GM23338 (cell line): ENCODE measurements at regions not wholly inside any gene's neighbourhood (a gene's known extent, or its start where the extent isn't known, plus 50 kb on each side); places are given as distances from the start of the nearest gene placed in this dataset.

Source experiments
- ATAC-seq: fragments of 200-7000 bp; cut with Tn5 transposase; 3 replicates; pipeline ENCODE4 v1.9.1; 2020
- DNase-seq: peaks from one replicate; pipeline ENCODE4 v3.0.0-alpha.2; 2015; ENCODE audit warnings: low spot score
- H2AFZ ChIP-seq: fragments of 200-600 bp; sonication (generic); 2 replicates; pipeline ENCODE4 v1.8.0; 2016; ENCODE audit warnings: antibody characterized with exemption, mild to moderate bottlenecking, moderate library complexity
- H3F3A ChIP-seq: fragments of 200-600 bp; sonication (generic); replicated peaks from 2 replicates; pipeline ENCODE4 v1.8.0; 2017; ENCODE audit warnings: antibody characterized with exemption, mixed run types, low read depth
- H3K27ac ChIP-seq: fragments of 200-600 bp; sonication (generic); 2 replicates; pipeline ENCODE4 v1.6.1; 2016; ENCODE audit warnings: low read depth
- H3K27me3 ChIP-seq: fragments of 200-600 bp; sonication (generic); 2 replicates; pipeline ENCODE4 v1.8.0; 2016; ENCODE audit warnings: mild to moderate bottlenecking, mixed run types, moderate library complexity; ENCODE audit not compliant: insufficient read depth
- H3K36me3 ChIP-seq: fragments of 200-600 bp; sonication (generic); 2 replicates; pipeline ENCODE4 v1.8.0; 2016; ENCODE audit warnings: mild to moderate bottlenecking; ENCODE audit not compliant: insufficient read depth
- H3K4me1 ChIP-seq: fragments of 200-600 bp; sonication (generic); 2 replicates; pipeline ENCODE4 v1.8.0; 2016; ENCODE audit warnings: mild to moderate bottlenecking, moderate library complexity; ENCODE audit not compliant: insufficient read depth
- H3K4me2 ChIP-seq: fragments of 200-600 bp; sonication (generic); 2 replicates; pipeline ENCODE4 v1.7.1; 2017; ENCODE audit warnings: mixed run types
- H3K4me3 ChIP-seq: fragments of 200-600 bp; sonication (generic); 2 replicates; pipeline ENCODE4 v1.6.1; 2016; ENCODE audit warnings: mixed run types
- H3K79me2 ChIP-seq: fragments of 200-600 bp; sonication (generic); replicated peaks from 2 replicates; pipeline ENCODE4 v1.8.0; 2017; ENCODE audit warnings: mild to moderate bottlenecking; ENCODE audit not compliant: insufficient read depth
- H3K9me2 ChIP-seq: fragments of 200-600 bp; sonication (generic); 2 replicates; pipeline ENCODE4 v1.8.0; 2017; ENCODE audit not compliant: insufficient read depth
- H4K20me1 ChIP-seq: fragments of 200-600 bp; sonication (generic); replicated peaks from 2 replicates; pipeline ENCODE4 v1.8.0; 2017; ENCODE audit warnings: mild to moderate bottlenecking; ENCODE audit not compliant: insufficient read depth
- H3K27ac Mint-ChIP-seq: 2 replicates; pipeline ENCODE4 v1.8.0; 2020; ENCODE audit warnings: inconsistent platforms, mild to moderate bottlenecking, moderate library complexity, mixed read lengths
- H3K27me3 Mint-ChIP-seq: 3 replicates; pipeline ENCODE4 v1.8.0; 2022; ENCODE audit warnings: low read depth, mild to moderate bottlenecking, moderate library complexity, mixed read lengths, inconsistent platforms; ENCODE audit not compliant: insufficient read depth, poor library complexity
- H3K36me3 Mint-ChIP-seq: 3 replicates; pipeline ENCODE4 v1.8.0; 2021; ENCODE audit warnings: low read depth, mild to moderate bottlenecking, inconsistent platforms, moderate library complexity, mixed read lengths
- H3K4me1 Mint-ChIP-seq: 3 replicates; pipeline ENCODE4 v1.8.0; 2020; ENCODE audit warnings: mild to moderate bottlenecking, inconsistent platforms, mixed read lengths
- H3K4me3 Mint-ChIP-seq: 3 replicates; pipeline ENCODE4 v1.8.0; 2021; ENCODE audit warnings: moderate library complexity, mild to moderate bottlenecking, inconsistent platforms, mixed read lengths
- H3K9me3 Mint-ChIP-seq: 3 replicates; pipeline ENCODE4 v1.8.0; 2020; ENCODE audit warnings: moderate library complexity, mild to moderate bottlenecking, inconsistent platforms, mixed read lengths
- CREB1 ChIP-seq: fragments of 250-450 bp; sonication (Bioruptor Pico); IDR thresholded peaks from 2 replicates; pipeline ENCODE4 v1.5.0; 2020; ENCODE audit warnings: low read depth, mild to moderate bottlenecking, moderate library complexity
- CTCF ChIP-seq, 2 experiments: fragments of 200-600 bp in 1 of 2; sonication (generic) in 1 of 2; conservative IDR thresholded peaks; 2 replicates each; pipeline versions ENCODE4 v1.5.1 to v1.6.1; 2016 to 2017; ENCODE audit warnings: antibody characterized with exemption in 2 of 2, low read depth in 2 of 2, mild to moderate bottlenecking in 2 of 2, moderate library complexity in 1 of 2
- ETS1 ChIP-seq: IDR thresholded peaks from 2 replicates; pipeline ENCODE4 v1.6.1; 2016; ENCODE audit warnings: antibody characterized with exemption
- EZH2 ChIP-seq: fragments of 200-600 bp; sonication (generic); IDR thresholded peaks from one replicate; pipeline ENCODE4 v1.8.0; 2017; ENCODE audit warnings: antibody characterized with exemption, mild to moderate bottlenecking, low read depth; ENCODE audit not compliant: unreplicated experiment
- EZH2phosphoT487 ChIP-seq: fragments of 200-600 bp; sonication (generic); IDR thresholded peaks from one replicate; pipeline ENCODE4 v1.8.1; 2018; ENCODE audit warnings: antibody characterized with exemption; ENCODE audit not compliant: unreplicated experiment
- NANOG ChIP-seq: IDR thresholded peaks from 2 replicates; pipeline ENCODE4 v1.6.1; 2016; ENCODE audit warnings: antibody characterized with exemption, borderline replicate concordance
- POLR2AphosphoS5 ChIP-seq: IDR thresholded peaks from 2 replicates; pipeline ENCODE4 v1.6.1; 2016; ENCODE audit warnings: antibody characterized with exemption, low read depth
- REST ChIP-seq: IDR thresholded peaks from one replicate; pipeline ENCODE4 v1.6.1; 2018; ENCODE audit warnings: antibody characterized with exemption; ENCODE audit not compliant: unreplicated experiment
- STAT1 ChIP-seq: IDR thresholded peaks from one replicate; pipeline ENCODE4 v1.6.1; 2016; ENCODE audit warnings: antibody characterized with exemption; ENCODE audit not compliant: unreplicated experiment
- ZNF331 ChIP-seq: fragments of 250-450 bp; sonication (Bioruptor Pico); IDR thresholded peaks from 2 replicates; pipeline ENCODE4 v1.5.0; 2020; ENCODE audit warnings: low read depth, mild to moderate bottlenecking, moderate library complexity

GRCh38 chr12:59318940-59319339 lies 276.9 kb upstream of the SLC16A7 start:
- H3K27me3 Mint-ChIP-seq = peaks cover 25% of the 10 kb centered on the region
- H3K27me3 ChIP-seq = no peaks in the 10 kb centered on the region
- peaks cover 21% of the 10 kb centered on the region for H3K36me3 ChIP-seq
- no peaks in the 10 kb centered on the region for H3K9me3 Mint-ChIP-seq
- peaks cover 25% of the 10 kb centered on the region for H3K4me1 Mint-ChIP-seq
- no peak overlapping the region for H2AFZ ChIP-seq
- H3K4me3 Mint-ChIP-seq = no peak overlapping the region
- no peak overlapping the region for H3K27ac Mint-ChIP-seq
- H3K4me3 ChIP-seq = no peak overlapping the region
- DNase-seq (no peak), ATAC-seq (no peak)
- peaks cover 29% of the 10 kb centered on the region for H3F3A ChIP-seq
- no peaks in the 10 kb centered on the region for H4K20me1 ChIP-seq
- no peak overlapping the region; the same call in 1 of the 2 replicates for H3K4me2 ChIP-seq
- peak overlapping the region; percentile 75 for H3K27ac ChIP-seq
- H3K36me3 Mint-ChIP-seq = peaks cover 26% of the 10 kb centered on the region
- TF ChIP-seq STAT1 (no peak), CREB1 (no peak), REST (no peak), ZNF331 (CRISPR knock-in tag) (no peak), POLR2AphosphoS5 (peak; percentile 42), CTCF (conservative IDR thresholded peaks at IDR 0.05; ENCODE audit: low read depth in 2 of 2) (no peak), EZH2phosphoT487 (no peak), NANOG (no peak)
- H3K9me2 ChIP-seq = no peaks in the 10 kb centered on the region
- H3K4me1 ChIP-seq = peaks cover 31% of the 10 kb centered on the region
- H3K79me2 ChIP-seq = peaks cover 14% of the 10 kb centered on the region

GRCh38 chr12:59317598-59317997 lies 278.2 kb upstream of the SLC16A7 start:
- no peak overlapping the region; the same call in 1 of the 2 replicates for H3K4me2 ChIP-seq
- peak overlapping the region; percentile 29; the same call in 1 of the 2 replicates for H3K27ac Mint-ChIP-seq
- TF ChIP-seq POLR2AphosphoS5 = peak; percentile 78
- no peak for TF ChIP-seq EZH2
- no peak for TF ChIP-seq ETS1
- TF ChIP-seq CTCF (conservative IDR thresholded peaks at IDR 0.05; ENCODE audit: low read depth in 2 of 2) = no peak
- no peaks in the 10 kb centered on the region for H4K20me1 ChIP-seq
- peaks cover 32% of the 10 kb centered on the region for H3K36me3 Mint-ChIP-seq
- peaks cover 8% of the 10 kb centered on the region for H3K79me2 ChIP-seq
- no peak overlapping the region for H3K4me3 ChIP-seq
- no peak overlapping the region for H2AFZ ChIP-seq
- H3K27me3 ChIP-seq = no peaks in the 10 kb centered on the region
- H3K4me3 Mint-ChIP-seq = no peak overlapping the region
- no peaks in the 10 kb centered on the region for H3K9me2 ChIP-seq
- peak; percentile 72 for DNase-seq
- peak overlapping the region; percentile 75; the same call in 1 of the 2 replicates for H3K27ac ChIP-seq
- peaks cover 22% of the 10 kb centered on the region for H3K4me1 ChIP-seq
- peaks cover 25% of the 10 kb centered on the region for H3K4me1 Mint-ChIP-seq
- peak; percentile 75 for ATAC-seq
- no peaks in the 10 kb centered on the region; the same call in 2 of the 3 replicates for H3K9me3 Mint-ChIP-seq
- peaks cover 18% of the 10 kb centered on the region for H3K36me3 ChIP-seq
- H3K27me3 Mint-ChIP-seq = peaks cover 26% of the 10 kb centered on the region
- H3F3A ChIP-seq = peaks cover 25% of the 10 kb centered on the region; the same call in 1 of the 2 replicates
